Neuronal stem cell (in vitro differentiated cells): ENCODE measurements at regions not wholly inside any gene's neighbourhood (a gene's known extent, or its start where the extent isn't known, plus 50 kb on each side); places are given as distances from the start of the nearest gene placed in this dataset.

Source experiments
- DNase-seq: peaks from one replicate; pipeline ENCODE4 v3.0.0-alpha.2; 2013; ENCODE audit warnings: low spot score
- H2AFZ ChIP-seq: one replicate; pipeline ENCODE4 v1.6.1; 2013; ENCODE audit warnings: mild to moderate bottlenecking, low read length, inconsistent platforms
- H2AK5ac ChIP-seq: 2 replicates; pipeline ENCODE4 v1.6.1; 2013; ENCODE audit warnings: low read depth, mild to moderate bottlenecking, inconsistent platforms, low read length, moderate library complexity, mixed read lengths
- H2BK120ac ChIP-seq: 2 replicates; pipeline ENCODE4 v1.6.1; 2013; ENCODE audit warnings: low read depth, mild to moderate bottlenecking, inconsistent platforms, low read length, moderate library complexity, mixed read lengths
- H2BK12ac ChIP-seq: one replicate; pipeline ENCODE4 v1.6.1; 2013; ENCODE audit warnings: low read length, inconsistent platforms
- H2BK15ac ChIP-seq: 2 replicates; pipeline ENCODE4 v1.6.1; 2013; ENCODE audit warnings: mild to moderate bottlenecking, low read length, inconsistent platforms, mixed read lengths
- H2BK5ac ChIP-seq: one replicate; pipeline ENCODE4 v1.6.1; 2013; ENCODE audit warnings: inconsistent platforms, mild to moderate bottlenecking, low read length, moderate library complexity
- H3K14ac ChIP-seq: one replicate; pipeline ENCODE4 v1.6.1; 2013; ENCODE audit warnings: low read length, inconsistent platforms
- H3K18ac ChIP-seq: 2 replicates; pipeline ENCODE4 v1.6.1; 2013; ENCODE audit warnings: low read length, inconsistent platforms
- H3K23ac ChIP-seq: 2 replicates; pipeline ENCODE4 v1.6.1; 2013; ENCODE audit warnings: low read depth, mild to moderate bottlenecking, mixed read lengths, low read length, inconsistent platforms; ENCODE audit not compliant: poor library complexity
- H3K27ac ChIP-seq: replicated peaks from 3 replicates; pipeline ENCODE4 v1.5.1; 2013; ENCODE audit warnings: low read length, inconsistent platforms
- H3K27me3 ChIP-seq, 3 experiments: 2 replicates each; pipeline ENCODE4 v1.6.1; 2013; ENCODE audit warnings: low read length in 3 of 3, mild to moderate bottlenecking in 2 of 3, inconsistent platforms in 1 of 3, low read depth in 1 of 3, mixed read lengths in 1 of 3, moderate library complexity in 1 of 3; ENCODE audit not compliant: control insufficient read depth in 3 of 3, insufficient read depth in 3 of 3
- H3K36me3 ChIP-seq, 2 donors: replicated peaks in 1 of 2; 2 replicates each; pipeline ENCODE4 v1.6.1; 2013; ENCODE audit warnings: low read length in 2 of 2; ENCODE audit not compliant: control insufficient read depth in 2 of 2, insufficient read depth in 2 of 2
- H3K4ac ChIP-seq: 2 replicates; pipeline ENCODE4 v1.6.1; 2013; ENCODE audit warnings: inconsistent platforms, mild to moderate bottlenecking, low read length, moderate library complexity
- H3K4me1 ChIP-seq, 2 donors: 1 replicate in 1 of 2; 2 replicates in 1 of 2; pipeline ENCODE4 v1.6.1; 2013; ENCODE audit warnings: low read length in 2 of 2, low read depth in 1 of 2; ENCODE audit not compliant: control insufficient read depth in 2 of 2, insufficient read depth in 1 of 2
- H3K4me2 ChIP-seq: one replicate; pipeline ENCODE4 v1.6.1; 2013; ENCODE audit warnings: mild to moderate bottlenecking, low read length, inconsistent platforms; ENCODE audit not compliant: insufficient read depth, poor library complexity, severe bottlenecking
- H3K4me3 ChIP-seq, 2 donors: 2 replicates each; pipeline ENCODE4 v1.5.1; 2013; ENCODE audit warnings: low read length in 2 of 2, mild to moderate bottlenecking in 2 of 2, inconsistent platforms in 1 of 2, moderate library complexity in 1 of 2
- H3K79me1 ChIP-seq: one replicate; pipeline ENCODE4 v1.6.1; 2013; ENCODE audit warnings: low read depth, mild to moderate bottlenecking, inconsistent platforms, low read length, moderate library complexity
- H3K9ac ChIP-seq: one replicate; pipeline ENCODE4 v1.6.1; 2013; ENCODE audit warnings: mild to moderate bottlenecking, low read depth, low read length, inconsistent platforms; ENCODE audit not compliant: poor library complexity
- H3K9me3 ChIP-seq, 2 donors: replicated peaks in 1 of 2; 2 replicates each; pipeline versions ENCODE3 to v1.6.1; 2013; ENCODE audit warnings: low read length in 2 of 2, mild to moderate bottlenecking in 2 of 2, inconsistent platforms in 1 of 2, low read depth in 1 of 2, mixed read lengths in 1 of 2, moderate library complexity in 1 of 2; ENCODE audit not compliant: control insufficient read depth in 2 of 2, insufficient read depth in 1 of 2
- H4K8ac ChIP-seq: one replicate; pipeline ENCODE4 v1.6.1; 2013; ENCODE audit warnings: low read depth, mild to moderate bottlenecking, inconsistent platforms, low read length, moderate library complexity
- H4K91ac ChIP-seq: one replicate; pipeline ENCODE4 v1.6.1; 2013; ENCODE audit warnings: low read length, low read depth, mild to moderate bottlenecking, inconsistent platforms; ENCODE audit not compliant: poor library complexity
- WGBS, 2 donors: extraction: QIAGEN DNeasy Blood & Tissue Kit; methylation state at CpG; one replicate each; pipeline ENCODE4 v1.1.7; 2013; ENCODE audit warnings: missing lambda C conversion rate in 2 of 2, mixed read lengths in 1 of 2; ENCODE audit not compliant: insufficient read length in 2 of 2, insufficient replicate concordance in 1 of 2; ENCODE audit errors: extremely low coverage in 2 of 2; 5-methylcytosine and 5-hydroxymethylcytosine counted together

DNA sequence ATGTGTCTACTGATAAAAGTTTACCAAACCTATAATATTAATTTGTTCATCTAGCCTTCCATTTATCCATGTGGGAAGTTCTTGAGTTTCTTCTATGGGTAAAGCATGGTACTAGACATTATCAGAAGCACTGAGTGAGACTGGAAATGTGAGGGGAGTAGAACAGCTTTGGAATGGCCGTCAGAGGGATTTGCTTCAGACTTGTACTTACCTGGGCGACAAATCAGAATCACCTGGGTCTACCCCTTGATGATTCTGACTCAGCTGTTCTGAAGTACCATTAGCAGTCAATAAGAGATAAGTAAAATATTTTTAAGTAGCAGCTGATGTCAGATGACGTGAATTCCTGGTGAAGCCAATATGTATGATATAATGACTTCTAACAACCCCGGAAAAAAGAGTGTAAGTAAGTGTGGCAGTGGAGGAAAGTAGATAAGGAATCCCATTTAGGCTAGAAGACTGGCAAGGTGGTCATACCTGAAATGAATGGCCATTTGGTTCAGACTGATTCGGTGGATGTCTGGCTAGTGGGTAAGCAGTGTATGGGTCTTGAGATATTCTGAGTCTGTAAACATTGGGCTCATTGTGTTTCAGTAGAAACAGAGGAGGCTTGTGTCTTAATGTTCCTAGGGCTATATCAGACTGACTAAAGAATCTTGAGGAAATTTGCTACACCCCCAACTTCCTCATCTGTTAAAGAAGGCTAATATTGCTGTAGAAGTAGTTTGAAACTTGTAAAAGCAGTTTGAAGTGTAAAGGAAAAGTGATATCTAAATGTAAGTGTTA lies 409.2 kb downstream of the NKX6-1 start:
- Histone ChIP-seq H3K9ac (no peak overlapping the region), H3K27ac (no peak overlapping the region), H3K27me3 (no peaks in the 10 kb centered on the region), H3K4me2 (no peak overlapping the region), H3K79me1 (no peaks in the 10 kb centered on the region), H2AFZ (no peak overlapping the region), H2BK120ac (no peak overlapping the region), H3K9me3 (no peaks in the 10 kb centered on the region), H4K91ac (no peak overlapping the region), H2AK5ac (no peak overlapping the region), H2BK15ac (no peak overlapping the region), H3K4ac (no peak overlapping the region), H4K8ac (no peak overlapping the region), H3K36me3 (no peaks in the 10 kb centered on the region), H2BK5ac (no peak overlapping the region), H3K4me3 (no peak overlapping the region), H3K4me1 (peaks cover 0 to 2% of the 10 kb centered on the region in 2 donors), H3K23ac (no peak overlapping the region), H3K14ac (no peak overlapping the region), H2BK12ac (no peak overlapping the region), H3K18ac (no peak overlapping the region)
- no peak for DNase-seq
- no CpG with 5 or more reads among the region's 5 CpGs for WGBS, 2 donors

DNA sequence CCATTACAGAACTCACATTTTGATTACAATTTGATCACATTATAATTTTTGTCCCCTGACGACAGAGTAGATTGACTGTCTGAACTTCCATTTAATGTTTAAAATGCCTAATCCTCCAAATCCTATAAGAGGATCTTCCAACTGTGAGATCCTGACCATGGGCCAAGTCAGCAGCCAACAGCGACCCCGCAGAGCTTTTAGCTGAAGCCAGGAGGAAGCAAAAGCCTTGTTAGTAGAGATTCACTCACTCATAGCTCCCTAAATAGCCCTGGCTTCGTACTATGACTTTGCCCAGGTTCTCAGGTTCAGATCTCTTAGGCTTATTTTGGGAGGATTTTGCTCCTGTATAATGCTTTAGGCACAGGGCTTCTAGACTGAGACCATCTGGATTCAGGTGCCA lies 413.1 kb downstream of the NKX6-1 start:
- Histone ChIP-seq H4K91ac (no peak overlapping the region), H3K9me3 (no peaks in the 10 kb centered on the region), H3K9ac (no peak overlapping the region), H2BK12ac (no peak overlapping the region), H2AK5ac (no peak overlapping the region), H3K4ac (no peak overlapping the region), H3K18ac (no peak overlapping the region), H3K4me1 (peaks cover 0 to 2% of the 10 kb centered on the region in 2 donors), H3K79me1 (no peaks in the 10 kb centered on the region), H3K36me3 (no peaks in the 10 kb centered on the region), H2BK5ac (no peak overlapping the region), H3K27ac (no peak overlapping the region), H3K4me2 (no peak overlapping the region), H3K4me3 (no peak overlapping the region), H2BK120ac (no peak overlapping the region), H2BK15ac (no peak overlapping the region), H3K27me3 (no peaks in the 10 kb centered on the region), H2AFZ (no peak overlapping the region), H4K8ac (no peak overlapping the region), H3K23ac (no peak overlapping the region), H3K14ac (no peak overlapping the region)
- no peak for DNase-seq
- no CpG with 5 or more reads among the region's 4 CpGs for WGBS, 2 donors

DNA sequence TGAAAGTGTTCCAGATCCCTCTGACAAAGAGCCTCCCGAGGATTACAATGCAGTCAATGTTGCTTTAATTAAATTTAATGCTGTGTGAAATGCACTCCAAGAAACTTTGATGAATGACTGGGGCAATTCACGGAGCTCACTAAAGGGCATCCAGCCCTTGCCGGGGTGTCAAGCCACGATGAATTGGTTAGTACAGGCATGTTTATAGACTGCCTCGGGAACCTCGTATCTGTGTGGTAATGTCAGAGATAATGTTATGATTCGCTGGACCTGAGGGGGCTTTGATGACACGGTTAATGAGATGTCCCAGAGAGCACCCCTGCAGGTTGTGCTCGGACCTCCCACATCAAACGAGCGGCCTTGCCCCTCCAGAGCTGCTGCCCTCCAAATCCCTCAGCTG lies 428.8 kb downstream of the NKX6-1 start:
- Histone ChIP-seq H3K79me1 (no peaks in the 10 kb centered on the region), H3K23ac (no peak overlapping the region), H3K27ac (no peak overlapping the region), H3K4me2 (no peak overlapping the region), H3K18ac (no peak overlapping the region), H2BK120ac (no peak overlapping the region), H4K8ac (no peak overlapping the region), H3K27me3 (no peaks in the 10 kb centered on the region), H2BK15ac (no peak overlapping the region), H2AK5ac (no peak overlapping the region), H2BK12ac (no peak overlapping the region), H2AFZ (peak overlapping the region; percentile 21), H3K14ac (no peak overlapping the region), H4K91ac (no peak overlapping the region), H3K4ac (no peak overlapping the region), H3K36me3 (no peaks in the 10 kb centered on the region), H3K4me1 (peaks cover 0 to 6% of the 10 kb centered on the region in 2 donors), H3K9ac (no peak overlapping the region), H3K4me3 (no peak overlapping the region), H2BK5ac (no peak overlapping the region), H3K9me3 (no peaks in the 10 kb centered on the region)
- WGBS, 2 donors = no CpG with 5 or more reads among the region's 11 CpGs
- DNase-seq = peak; percentile 30

- H2BK120ac ChIP-seq = no peak overlapping the region
- no peak overlapping the region for H3K9ac ChIP-seq
- H2AK5ac ChIP-seq = no peak overlapping the region
- no peak overlapping the region for H2BK12ac ChIP-seq
- no peak overlapping the region for H2BK5ac ChIP-seq
- H3K23ac ChIP-seq = no peak overlapping the region
- H4K91ac ChIP-seq = no peak overlapping the region
- H3K27me3 ChIP-seq = no peaks in the 10 kb centered on the region
- H3K14ac ChIP-seq = no peak overlapping the region
- no peaks in the 10 kb centered on the region for H3K36me3 ChIP-seq
- no peak overlapping the region for H3K4me2 ChIP-seq
- no peak overlapping the region for H4K8ac ChIP-seq
- no peak overlapping the region for H3K27ac ChIP-seq
- no peak overlapping the region for H3K18ac ChIP-seq
- no peak overlapping the region for H3K4me3 ChIP-seq
- H3K79me1 ChIP-seq = no peaks in the 10 kb centered on the region
- no peaks in the 10 kb centered on the region for H3K4me1 ChIP-seq
- no peak for DNase-seq
- H3K4ac ChIP-seq = no peak overlapping the region
- H3K9me3 ChIP-seq = no peaks in the 10 kb centered on the region
- H2BK15ac ChIP-seq = no peak overlapping the region
- no peak overlapping the region for H2AFZ ChIP-seq
- no CpG with 5 or more reads among the region's 5 CpGs for WGBS, 2 donors
Measured at GRCh38 chr4:84063619-84064018, 435.5 kb downstream of the NKX6-1 start.
